ENCODE measurements at regions not wholly inside any gene's neighbourhood (a gene's known extent, or its start where the extent isn't known, plus 50 kb on each side); places are given as distances from the start of the nearest gene placed in this dataset.

DNA sequence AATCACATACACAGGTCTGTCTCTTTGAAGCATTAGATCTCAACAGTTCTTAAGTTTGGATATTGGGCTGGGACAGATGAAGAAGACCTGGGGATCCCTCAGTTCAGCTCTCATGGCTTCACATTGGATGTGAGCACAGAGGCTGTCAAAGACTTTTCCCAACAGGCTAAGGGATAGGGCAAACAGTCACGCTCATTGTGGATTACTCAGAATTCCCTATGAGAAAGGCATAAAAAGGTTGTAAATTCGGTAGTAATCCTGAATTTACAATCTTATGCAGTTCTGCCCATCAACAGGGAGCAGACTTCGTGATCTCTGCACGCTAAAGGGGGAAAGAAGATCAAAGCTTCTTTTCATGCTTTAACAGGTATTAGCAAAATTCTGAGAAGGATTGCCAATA lies 448.4 kb downstream of the DAD1 start:
- TF ChIP-seq TCF4 (CRISPR knock-in tag; IDR thresholded peaks at IDR 0.05; ENCODE audit: borderline replicate concordance) = no peak
- TF ChIP-seq ARNTL (CRISPR knock-in tag; IDR thresholded peaks at IDR 0.05; ENCODE audit: borderline replicate concordance, low read depth) = no peak
- TF ChIP-seq ZFP3 (CRISPR knock-in tag; IDR thresholded peaks at IDR 0.05) = no peak
- no peak for TF ChIP-seq CSDC2 (CRISPR knock-in tag; IDR thresholded peaks at IDR 0.05)
- no peak for TF ChIP-seq BACH2 (CRISPR knock-in tag; IDR thresholded peaks at IDR 0.05; ENCODE audit: borderline replicate concordance)
- TF ChIP-seq, protein P1, sequence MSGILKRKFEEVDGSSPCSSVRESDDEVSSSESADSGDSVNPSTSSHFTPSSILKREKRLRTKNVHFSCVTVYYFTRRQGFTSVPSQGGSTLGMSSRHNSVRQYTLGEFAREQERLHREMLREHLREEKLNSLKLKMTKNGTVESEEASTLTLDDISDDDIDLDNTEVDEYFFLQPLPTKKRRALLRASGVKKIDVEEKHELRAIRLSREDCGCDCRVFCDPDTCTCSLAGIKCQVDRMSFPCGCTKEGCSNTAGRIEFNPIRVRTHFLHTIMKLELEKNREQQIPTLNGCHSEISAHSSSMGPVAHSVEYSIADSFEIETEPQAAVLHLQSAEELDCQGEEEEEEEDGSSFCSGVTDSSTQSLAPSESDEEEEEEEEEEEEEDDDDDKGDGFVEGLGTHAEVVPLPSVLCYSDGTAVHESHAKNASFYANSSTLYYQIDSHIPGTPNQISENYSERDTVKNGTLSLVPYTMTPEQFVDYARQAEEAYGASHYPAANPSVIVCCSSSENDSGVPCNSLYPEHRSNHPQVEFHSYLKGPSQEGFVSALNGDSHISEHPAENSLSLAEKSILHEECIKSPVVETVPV (CRISPR knock-in tag; IDR thresholded peaks at IDR 0.05) = no peak
